ENCODE measurements at regions not wholly inside any gene's neighbourhood (a gene's known extent, or its start where the extent isn't known, plus 50 kb on each side); places are given as distances from the start of the nearest gene placed in this dataset.

DNA sequence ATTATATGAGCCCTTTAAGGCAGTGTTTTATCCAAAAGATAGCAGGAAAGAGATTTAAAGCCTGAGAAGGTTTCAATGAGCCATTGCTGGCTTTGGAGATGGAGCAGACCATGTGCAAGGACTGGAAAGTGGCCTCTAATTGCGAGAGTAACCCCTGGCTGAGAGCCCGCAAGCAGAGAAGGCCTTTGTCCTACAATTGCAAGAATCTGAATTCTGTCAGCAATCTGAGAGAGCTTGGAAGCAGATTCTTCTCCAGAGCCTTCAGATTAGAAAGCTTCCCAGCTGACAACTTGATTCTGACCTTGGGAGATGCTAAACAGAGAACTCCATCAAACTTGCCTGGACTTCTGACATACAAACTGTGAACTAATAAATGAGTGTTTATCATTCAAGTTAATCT is 528.7 kb upstream of the KLF12 start:
- TF ChIP-seq, protein P1, sequence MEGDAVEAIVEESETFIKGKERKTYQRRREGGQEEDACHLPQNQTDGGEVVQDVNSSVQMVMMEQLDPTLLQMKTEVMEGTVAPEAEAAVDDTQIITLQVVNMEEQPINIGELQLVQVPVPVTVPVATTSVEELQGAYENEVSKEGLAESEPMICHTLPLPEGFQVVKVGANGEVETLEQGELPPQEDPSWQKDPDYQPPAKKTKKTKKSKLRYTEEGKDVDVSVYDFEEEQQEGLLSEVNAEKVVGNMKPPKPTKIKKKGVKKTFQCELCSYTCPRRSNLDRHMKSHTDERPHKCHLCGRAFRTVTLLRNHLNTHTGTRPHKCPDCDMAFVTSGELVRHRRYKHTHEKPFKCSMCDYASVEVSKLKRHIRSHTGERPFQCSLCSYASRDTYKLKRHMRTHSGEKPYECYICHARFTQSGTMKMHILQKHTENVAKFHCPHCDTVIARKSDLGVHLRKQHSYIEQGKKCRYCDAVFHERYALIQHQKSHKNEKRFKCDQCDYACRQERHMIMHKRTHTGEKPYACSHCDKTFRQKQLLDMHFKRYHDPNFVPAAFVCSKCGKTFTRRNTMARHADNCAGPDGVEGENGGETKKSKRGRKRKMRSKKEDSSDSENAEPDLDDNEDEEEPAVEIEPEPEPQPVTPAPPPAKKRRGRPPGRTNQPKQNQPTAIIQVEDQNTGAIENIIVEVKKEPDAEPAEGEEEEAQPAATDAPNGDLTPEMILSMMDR (IDR thresholded peaks at IDR 0.05), result no peak
- TF ChIP-seq EP300 (IDR thresholded peaks at IDR 0.05) (no peak), POLR2A (IDR thresholded peaks at IDR 0.05) (no peak)

Data from ovary (tissue), 3 donors.